ENCODE measurements at regions not wholly inside any gene's neighbourhood (a gene's known extent, or its start where the extent isn't known, plus 50 kb on each side); places are given as distances from the start of the nearest gene placed in this dataset.

DNA sequence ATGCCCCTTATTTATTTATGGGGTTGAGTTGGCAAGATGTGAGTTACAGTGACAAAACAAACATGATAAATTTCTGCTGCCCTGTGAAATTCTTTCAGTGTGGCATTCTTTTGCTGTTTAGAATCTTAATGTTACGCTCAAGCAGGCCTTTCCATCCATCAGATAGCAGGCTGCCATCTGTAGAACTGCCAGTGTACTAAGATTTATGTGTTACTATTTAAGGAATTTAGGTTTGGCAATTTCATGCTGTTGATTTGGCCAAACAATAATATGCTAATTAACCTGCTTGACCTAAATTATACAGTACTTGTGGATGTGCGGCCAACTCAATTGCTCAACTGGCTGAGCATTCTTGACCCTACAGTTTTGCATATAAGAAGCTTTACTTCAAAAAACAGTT is 477.7 kb upstream of the TPK1 start:
- H3K27me3 Mint-ChIP-seq (ENCODE audit: low read depth, poor library complexity) = no peaks in the 10 kb centered on the region
- H3K4me3 Mint-ChIP-seq = no peak overlapping the region
- no peak overlapping the region for H3K27ac Mint-ChIP-seq
- TF ChIP-seq, protein P1, sequence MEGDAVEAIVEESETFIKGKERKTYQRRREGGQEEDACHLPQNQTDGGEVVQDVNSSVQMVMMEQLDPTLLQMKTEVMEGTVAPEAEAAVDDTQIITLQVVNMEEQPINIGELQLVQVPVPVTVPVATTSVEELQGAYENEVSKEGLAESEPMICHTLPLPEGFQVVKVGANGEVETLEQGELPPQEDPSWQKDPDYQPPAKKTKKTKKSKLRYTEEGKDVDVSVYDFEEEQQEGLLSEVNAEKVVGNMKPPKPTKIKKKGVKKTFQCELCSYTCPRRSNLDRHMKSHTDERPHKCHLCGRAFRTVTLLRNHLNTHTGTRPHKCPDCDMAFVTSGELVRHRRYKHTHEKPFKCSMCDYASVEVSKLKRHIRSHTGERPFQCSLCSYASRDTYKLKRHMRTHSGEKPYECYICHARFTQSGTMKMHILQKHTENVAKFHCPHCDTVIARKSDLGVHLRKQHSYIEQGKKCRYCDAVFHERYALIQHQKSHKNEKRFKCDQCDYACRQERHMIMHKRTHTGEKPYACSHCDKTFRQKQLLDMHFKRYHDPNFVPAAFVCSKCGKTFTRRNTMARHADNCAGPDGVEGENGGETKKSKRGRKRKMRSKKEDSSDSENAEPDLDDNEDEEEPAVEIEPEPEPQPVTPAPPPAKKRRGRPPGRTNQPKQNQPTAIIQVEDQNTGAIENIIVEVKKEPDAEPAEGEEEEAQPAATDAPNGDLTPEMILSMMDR (IDR thresholded peaks at IDR 0.05) = no peak
- H3K4me1 Mint-ChIP-seq = no peaks in the 10 kb centered on the region
- no peaks in the 10 kb centered on the region for H3K36me3 Mint-ChIP-seq (ENCODE audit: low read depth)
- no peak for DNase-seq
- no peaks in the 10 kb centered on the region for H3K9me3 Mint-ChIP-seq

DNA sequence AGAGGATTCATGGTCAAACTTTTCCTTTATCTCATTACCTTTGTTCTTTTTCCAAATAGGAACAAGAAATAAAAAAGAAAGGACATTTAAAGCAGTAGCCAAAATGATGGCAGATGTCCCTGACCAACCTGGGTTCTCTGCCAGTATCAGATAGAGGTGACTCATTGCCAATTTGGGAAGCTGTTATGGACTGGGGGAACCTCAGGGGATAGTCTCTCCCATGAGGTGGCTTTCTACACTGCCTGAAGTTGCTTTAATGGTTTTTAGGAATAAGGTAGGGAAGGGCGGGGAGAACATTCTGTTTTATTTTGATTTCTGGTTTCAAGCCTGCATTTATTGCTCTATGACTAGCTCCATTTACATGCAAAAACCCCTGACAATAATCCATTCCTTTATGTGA is 457.9 kb upstream of the TPK1 start:
- TF ChIP-seq, protein P1 (IDR thresholded peaks at IDR 0.05) = no peak
- no peaks in the 10 kb centered on the region for H3K9me3 Mint-ChIP-seq
- H3K27ac Mint-ChIP-seq = no peak overlapping the region
- H3K27me3 Mint-ChIP-seq (ENCODE audit: low read depth, poor library complexity) = no peaks in the 10 kb centered on the region
- H3K4me3 Mint-ChIP-seq = no peak overlapping the region
- no peak for DNase-seq
- H3K4me1 Mint-ChIP-seq = no peaks in the 10 kb centered on the region
- H3K36me3 Mint-ChIP-seq (ENCODE audit: low read depth) = no peaks in the 10 kb centered on the region

DNA sequence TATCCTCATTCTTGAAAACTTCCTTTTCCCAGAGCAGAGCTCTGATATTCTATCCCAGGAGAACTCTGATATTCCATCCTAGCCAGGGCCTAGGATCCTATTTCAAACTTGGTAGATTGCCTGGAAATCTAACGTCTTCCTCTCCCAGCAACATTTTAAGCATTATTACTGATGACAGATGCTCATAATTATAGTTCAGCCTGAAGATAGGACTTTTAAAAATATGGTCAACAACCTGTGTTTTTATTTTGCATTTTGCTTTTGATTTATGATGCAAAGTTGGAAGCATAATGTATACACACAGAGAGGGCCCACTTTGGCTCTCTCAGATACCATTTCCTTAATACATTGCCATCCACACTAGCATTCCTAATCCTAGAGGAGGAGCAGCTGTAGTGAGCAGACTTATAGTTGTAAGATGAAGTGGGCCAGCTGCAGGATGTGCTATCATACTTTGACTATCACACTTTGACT is 457.4 kb upstream of the TPK1 start:
- TF ChIP-seq, protein P1 (IDR thresholded peaks at IDR 0.05) = no peak
- H3K36me3 Mint-ChIP-seq (ENCODE audit: low read depth) = no peaks in the 10 kb centered on the region
- no peaks in the 10 kb centered on the region for H3K9me3 Mint-ChIP-seq
- no peaks in the 10 kb centered on the region for H3K27me3 Mint-ChIP-seq (ENCODE audit: low read depth, poor library complexity)
- DNase-seq = no peak
- no peak overlapping the region for H3K27ac Mint-ChIP-seq
- H3K4me1 Mint-ChIP-seq = no peaks in the 10 kb centered on the region
- no peak overlapping the region for H3K4me3 Mint-ChIP-seq

DNA sequence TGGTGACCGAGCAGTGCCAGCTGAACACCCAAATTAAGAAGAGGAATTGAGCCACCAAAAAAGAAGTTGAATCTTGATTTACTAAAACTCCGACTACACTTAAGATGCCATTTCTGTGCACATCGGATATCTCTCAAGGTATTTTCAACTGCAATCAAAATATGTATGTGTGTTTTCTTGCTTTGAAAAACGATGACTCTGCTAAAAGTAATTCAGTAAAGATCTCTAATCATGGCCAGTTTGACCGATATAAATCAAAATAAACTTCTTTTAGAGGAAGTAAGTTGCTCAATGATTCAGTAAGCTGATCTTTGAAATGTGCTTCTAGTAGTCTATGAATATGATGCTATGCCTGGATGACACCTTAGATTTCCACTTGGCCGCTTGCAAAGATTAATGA is 453.5 kb upstream of the TPK1 start:
- no peak for DNase-seq
- no peak overlapping the region for H3K27ac Mint-ChIP-seq
- H3K4me3 Mint-ChIP-seq = no peak overlapping the region
- no peaks in the 10 kb centered on the region for H3K9me3 Mint-ChIP-seq
- H3K27me3 Mint-ChIP-seq (ENCODE audit: low read depth, poor library complexity) = no peaks in the 10 kb centered on the region
- H3K4me1 Mint-ChIP-seq = no peaks in the 10 kb centered on the region
- H3K36me3 Mint-ChIP-seq (ENCODE audit: low read depth) = no peaks in the 10 kb centered on the region
- TF ChIP-seq, protein P1 (IDR thresholded peaks at IDR 0.05) = no peak

DNA sequence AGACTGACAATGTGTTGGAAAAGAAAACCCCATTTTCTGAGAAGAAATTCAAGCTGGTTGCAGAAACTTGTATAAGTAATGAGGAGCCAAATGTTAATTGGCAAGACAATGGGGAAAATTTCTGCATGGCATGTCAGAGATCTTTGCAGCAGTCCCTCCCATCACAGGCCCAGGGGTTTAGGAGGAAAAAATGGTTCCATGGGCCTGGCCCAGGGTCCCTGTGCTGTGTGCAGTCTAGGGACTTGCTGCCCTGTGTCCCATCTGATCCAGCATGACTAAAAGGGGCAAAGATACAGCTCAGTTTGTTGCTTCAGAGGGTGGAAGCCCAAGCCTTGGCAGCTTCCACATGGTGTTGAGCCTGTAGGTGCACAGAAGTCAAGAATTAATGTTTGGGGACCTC is 440.3 kb upstream of the TPK1 start:
- H3K4me1 Mint-ChIP-seq = no peaks in the 10 kb centered on the region

More for the DNA sequence above, 440.3 kb upstream of the TPK1 start:
- H3K27ac Mint-ChIP-seq = no peak overlapping the region
- H3K9me3 Mint-ChIP-seq = peaks cover 39% of the 10 kb centered on the region
- H3K36me3 Mint-ChIP-seq (ENCODE audit: low read depth) = no peaks in the 10 kb centered on the region
- H3K27me3 Mint-ChIP-seq (ENCODE audit: low read depth, poor library complexity) = no peaks in the 10 kb centered on the region
- TF ChIP-seq, protein P1 (IDR thresholded peaks at IDR 0.05) = no peak
- H3K4me3 Mint-ChIP-seq = no peak overlapping the region
- no peak for DNase-seq

Measured in nephron progenitor cell (in vitro differentiated cells).